NCI-H226 (cell line): ENCODE measurements at regions not wholly inside any gene's neighbourhood (a gene's known extent, or its start where the extent isn't known, plus 50 kb on each side); places are given as distances from the start of the nearest gene placed in this dataset.

Experiments used
- DNase-seq: peaks from one replicate; pipeline ENCODE4 v3.0.0-alpha.2; 2015

GRCh38 chr15:29208836-29209235, 60.8 kb downstream of the NSMCE3 start:
- no peak for DNase-seq

GRCh38 chr15:29208352-29208751, 61.3 kb downstream of the NSMCE3 start:
- peak; percentile 3 for DNase-seq

GRCh38 chr15:29207758-29208108, 61.9 kb downstream of the NSMCE3 start:
- DNase-seq: no peak

- no peak for DNase-seq
Measured at GRCh38 chr15:29207027-29207757, 62.4 kb downstream of the NSMCE3 start.

- no peak for DNase-seq
Measured at GRCh38 chr15:29205186-29205585, 64.4 kb downstream of the NSMCE3 start.

- no peak for DNase-seq
Measured at GRCh38 chr15:29204369-29204755, 65.3 kb downstream of the NSMCE3 start.

- DNase-seq: no peak
Measured at GRCh38 chr15:29203718-29204368, 65.8 kb downstream of the NSMCE3 start.

- no peak for DNase-seq
Measured at GRCh38 chr15:29196722-29197121, 72.9 kb downstream of the NSMCE3 start.

- no peak for DNase-seq
Measured at GRCh38 chr15:29196290-29196689, 73.3 kb downstream of the NSMCE3 start.

GRCh38 chr15:29194866-29195265, 74.8 kb downstream of the NSMCE3 start:
- DNase-seq: no peak

- no peak for DNase-seq
Measured at GRCh38 chr15:29183071-29183831, 86.4 kb downstream of the NSMCE3 start.

GRCh38 chr15:29182590-29182989, 87.0 kb downstream of the NSMCE3 start:
- no peak for DNase-seq

- DNase-seq: no peak
Measured at GRCh38 chr15:29172742-29173725, 96.6 kb downstream of the NSMCE3 start.

- no peak for DNase-seq
Measured at GRCh38 chr15:29170521-29170920, 99.1 kb downstream of the NSMCE3 start.
